Smooth muscle cell (in vitro differentiated cells): ENCODE measurements at regions not wholly inside any gene's neighbourhood (a gene's known extent, or its start where the extent isn't known, plus 50 kb on each side); places are given as distances from the start of the nearest gene placed in this dataset.

Source experiments
- DNase-seq: peaks from one replicate; lab custom pipeline; 2025; ENCODE audit not compliant: unreplicated experiment; lab: John Stamatoyannopoulos, UW
- H2AFZ ChIP-seq: fragments of 200-600 bp; sonication (generic); 2 replicates; pipeline ENCODE4 v1.6.0; 2016; ENCODE audit warnings: antibody characterized with exemption, low read depth, mild to moderate bottlenecking
- H3F3A ChIP-seq: fragments of 200-600 bp; sonication (generic); 2 replicates; pipeline ENCODE4 v1.6.0; 2017; ENCODE audit warnings: antibody characterized with exemption, low read depth
- H3K27ac ChIP-seq: fragments of 200-600 bp; sonication (generic); 2 replicates; pipeline ENCODE4 v1.5.1; 2016; ENCODE audit warnings: low read depth, mild to moderate bottlenecking
- H3K27me3 ChIP-seq: fragments of 200-600 bp; sonication (generic); 2 replicates; pipeline ENCODE4 v1.6.1; 2016; ENCODE audit warnings: low read depth, mild to moderate bottlenecking
- H3K36me3 ChIP-seq: fragments of 200-600 bp; sonication (generic); 2 replicates; pipeline ENCODE4 v1.5.1; 2016; ENCODE audit warnings: low read depth
- H3K4me1 ChIP-seq: fragments of 200-600 bp; sonication (generic); 2 replicates; pipeline ENCODE4 v1.5.1; 2016; ENCODE audit warnings: low read depth
- H3K4me2 ChIP-seq: fragments of 200-600 bp; sonication (generic); 2 replicates; pipeline ENCODE4 v1.6.0; 2016; ENCODE audit warnings: mild to moderate bottlenecking
- H3K4me3 ChIP-seq: fragments of 200-600 bp; sonication (generic); 2 replicates; pipeline ENCODE4 v1.5.1; 2016; ENCODE audit warnings: mild to moderate bottlenecking
- H3K79me2 ChIP-seq: fragments of 200-600 bp; sonication (generic); 2 replicates; pipeline ENCODE4 v1.6.0; 2016; ENCODE audit warnings: low read depth, mild to moderate bottlenecking
- H3K9ac ChIP-seq: fragments of 200-600 bp; sonication (generic); 2 replicates; pipeline ENCODE4 v1.6.0; 2016; ENCODE audit warnings: low read depth
- H3K9me3 ChIP-seq: fragments of 200-600 bp; sonication (generic); replicated peaks from 2 replicates; pipeline ENCODE4 v1.5.1; 2016; ENCODE audit warnings: low read depth
- H4K20me1 ChIP-seq: fragments of 200-600 bp; sonication (generic); 2 replicates; pipeline ENCODE4 v1.6.0; 2016; ENCODE audit warnings: low read depth
- CTCF ChIP-seq: fragments of 200-600 bp; sonication (generic); IDR thresholded peaks from 2 replicates; pipeline ENCODE4 v1.5.1; 2017; ENCODE audit warnings: borderline replicate concordance, mild to moderate bottlenecking, antibody characterized with exemption; ENCODE audit not compliant: insufficient read depth, poor library complexity, severe bottlenecking
- WGBS: methylation state at CpG from one replicate; pipeline ENCODE4 v1.1.7; 2016; ENCODE audit warnings: low lambda C conversion rate; 5-methylcytosine and 5-hydroxymethylcytosine counted together

DNA sequence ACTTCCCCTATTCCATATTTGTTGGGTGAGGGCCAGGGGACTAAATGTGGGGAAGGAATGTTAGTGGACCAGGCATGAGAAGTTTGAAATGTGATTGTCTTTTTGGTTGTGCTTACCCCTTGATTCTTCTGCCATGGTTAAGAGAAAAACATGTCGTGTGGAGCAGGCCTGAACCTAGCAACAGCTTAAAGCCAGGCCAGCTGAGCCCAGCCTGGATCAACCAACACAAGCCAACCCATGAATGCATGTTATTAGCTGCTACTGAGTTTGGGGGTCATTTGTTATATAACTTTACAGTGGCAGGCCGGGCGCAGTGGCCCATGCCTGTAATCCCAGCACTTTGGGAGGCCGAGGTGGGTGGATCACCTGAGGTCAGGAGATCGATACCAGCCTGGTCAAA is 52.4 kb upstream of the TRIO start:
- Histone ChIP-seq H3K36me3 (no peaks in the 10 kb centered on the region), H3K9me3 (no peaks in the 10 kb centered on the region), H3K79me2 (no peaks in the 10 kb centered on the region), H4K20me1 (no peaks in the 10 kb centered on the region), H3K27ac (no peak overlapping the region), H3K4me1 (no peaks in the 10 kb centered on the region), H3K4me2 (no peak overlapping the region), H3K4me3 (no peak overlapping the region), H3F3A (no peaks in the 10 kb centered on the region), H3K27me3 (no peaks in the 10 kb centered on the region), H2AFZ (no peak overlapping the region), H3K9ac (no peak overlapping the region)
- 98% methylated on average over 5 of the region's 5 CpGs for WGBS
- DNase-seq: no peak
- TF ChIP-seq CTCF: no peak

DNA sequence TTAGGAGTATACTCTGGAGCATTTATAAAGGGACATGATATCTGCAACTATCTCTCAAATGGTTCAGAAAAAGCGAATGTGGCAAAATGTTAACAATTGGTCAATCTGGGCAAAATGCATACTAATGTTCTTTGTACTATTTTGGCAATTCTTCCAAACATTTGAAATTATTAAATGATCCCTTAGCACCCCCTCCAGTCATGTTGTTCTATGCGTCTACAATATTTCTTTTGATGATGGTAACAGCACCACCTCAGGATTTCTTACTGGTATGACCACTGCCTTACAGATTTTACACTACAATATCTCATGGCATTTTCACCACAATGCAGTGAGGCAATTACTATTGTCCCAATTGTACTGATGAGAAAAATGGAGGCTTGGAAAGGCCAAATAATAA is 52.9 kb upstream of the TRIO start:
- Histone ChIP-seq H3K4me3 (no peak overlapping the region), H3K4me1 (no peaks in the 10 kb centered on the region), H3K9ac (no peak overlapping the region), H3F3A (no peaks in the 10 kb centered on the region), H3K4me2 (no peak overlapping the region), H3K9me3 (no peaks in the 10 kb centered on the region), H3K27ac (no peak overlapping the region), H2AFZ (no peak overlapping the region), H3K27me3 (no peaks in the 10 kb centered on the region), H3K79me2 (no peaks in the 10 kb centered on the region), H3K36me3 (no peaks in the 10 kb centered on the region), H4K20me1 (no peaks in the 10 kb centered on the region)
- 100% methylated on average over 2 of the region's 2 CpGs for WGBS
- no peak for DNase-seq
- TF ChIP-seq CTCF: no peak

DNA sequence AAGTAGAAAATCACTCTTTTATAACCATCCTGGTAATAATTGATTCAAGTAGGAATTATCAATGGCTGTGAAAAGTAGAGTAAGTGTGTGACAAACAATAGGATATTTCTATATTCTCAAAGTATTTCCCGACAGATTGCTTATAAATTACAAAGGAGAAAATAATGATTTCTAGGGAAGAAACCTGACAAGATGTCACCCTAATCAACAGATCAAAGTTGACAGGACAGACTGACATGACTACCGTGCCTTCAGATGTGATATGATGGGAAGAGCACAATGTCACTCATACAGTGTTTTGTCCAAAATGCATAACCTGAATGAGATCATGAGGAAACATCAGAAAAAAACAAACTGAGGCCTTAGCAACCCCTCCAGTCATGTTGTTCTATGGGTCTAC is 53.9 kb upstream of the TRIO start:
- no peak overlapping the region for H3K4me3 ChIP-seq
- H3F3A ChIP-seq: no peaks in the 10 kb centered on the region
- no peak overlapping the region for H3K9ac ChIP-seq
- H3K36me3 ChIP-seq: no peaks in the 10 kb centered on the region
- DNase-seq: no peak
- H3K4me2 ChIP-seq: no peak overlapping the region
- 88% methylated on average over 2 of the region's 2 CpGs for WGBS
- H3K79me2 ChIP-seq: no peaks in the 10 kb centered on the region
- no peaks in the 10 kb centered on the region for H3K27me3 ChIP-seq
- no peaks in the 10 kb centered on the region for H3K4me1 ChIP-seq
- no peaks in the 10 kb centered on the region for H4K20me1 ChIP-seq
- H3K27ac ChIP-seq: no peak overlapping the region
- TF ChIP-seq CTCF: no peak
- no peaks in the 10 kb centered on the region for H3K9me3 ChIP-seq
- no peak overlapping the region for H2AFZ ChIP-seq

DNA sequence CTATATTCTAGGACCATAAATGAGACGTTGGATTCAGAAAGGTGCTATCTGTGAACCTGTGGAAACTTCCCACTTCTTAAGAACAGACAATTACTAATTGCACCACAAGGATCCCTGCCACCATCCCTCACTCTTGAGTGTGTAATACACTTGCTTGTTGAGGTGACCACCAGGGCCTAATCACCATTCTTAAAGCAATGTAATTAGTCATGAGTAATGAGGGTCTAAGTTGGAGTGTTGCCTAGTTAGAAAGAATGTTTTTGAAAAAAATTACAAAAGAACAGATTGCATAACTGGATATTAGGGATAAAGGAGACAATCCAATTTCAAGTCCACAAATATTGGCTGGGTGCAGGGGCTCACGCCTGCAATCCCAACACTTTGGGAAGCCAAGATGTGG is 56.9 kb upstream of the TRIO start:
- Histone ChIP-seq H4K20me1 (no peaks in the 10 kb centered on the region), H3K4me1 (no peaks in the 10 kb centered on the region), H3K4me3 (no peak overlapping the region), H2AFZ (no peak overlapping the region), H3K9me3 (no peaks in the 10 kb centered on the region), H3K27ac (no peak overlapping the region), H3F3A (no peaks in the 10 kb centered on the region), H3K4me2 (no peak overlapping the region), H3K27me3 (no peaks in the 10 kb centered on the region), H3K9ac (no peak overlapping the region), H3K36me3 (no peaks in the 10 kb centered on the region), H3K79me2 (no peaks in the 10 kb centered on the region)
- no peak for DNase-seq
- no peak for TF ChIP-seq CTCF
- 90% methylated on average over 2 of the region's 2 CpGs for WGBS
